ENCODE measurements at regions not wholly inside any gene's neighbourhood (a gene's known extent, or its start where the extent isn't known, plus 50 kb on each side); places are given as distances from the start of the nearest gene placed in this dataset.

DNA sequence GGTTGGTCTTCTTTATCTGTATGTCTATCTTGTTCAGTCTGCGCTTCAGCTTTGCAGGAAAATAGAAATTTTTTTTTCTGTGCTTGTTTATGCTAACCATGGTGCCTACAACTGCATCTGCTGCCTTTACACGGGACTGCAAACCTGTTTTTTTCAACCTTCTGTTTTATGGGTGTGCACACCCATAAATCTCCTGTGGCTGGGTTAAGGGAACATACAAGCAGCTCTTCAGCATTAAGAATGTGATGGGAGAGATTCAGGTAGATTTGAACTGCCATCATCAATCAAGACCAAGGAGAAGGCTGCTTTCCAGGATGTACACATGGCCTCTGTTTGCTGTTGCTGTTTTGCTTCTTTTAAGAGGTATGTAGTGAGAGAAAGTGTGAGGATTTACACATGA, 502.9 kb downstream of the ANKRD50 start:
- Histone ChIP-seq H3K4me2 (ENCODE audit: extremely low read depth, insufficient read depth, low read length) (no peak overlapping the region), H3K4me1 (ENCODE audit: control insufficient read depth, extremely low read depth, insufficient read depth, low read length) (no peaks in the 10 kb centered on the region), H3K27me3 (ENCODE audit: control insufficient read depth, insufficient read depth, low read length) (no peaks in the 10 kb centered on the region), H3K79me2 (ENCODE audit: control insufficient read depth, insufficient read depth, low read length) (no peaks in the 10 kb centered on the region), H3K4me3 (replicated peaks in 1 of 4; ENCODE audit: control extremely low read depth in 1 of 4, insufficient read depth in 1 of 4, low read depth in 3 of 4, low read length in 4 of 4) (no peak overlapping the region), H3K27ac (ENCODE audit: insufficient read depth, low read length) (no peak overlapping the region), H2AFZ (ENCODE audit: low read length) (no peak overlapping the region), H4K20me1 (ENCODE audit: control insufficient read depth, extremely low read depth, insufficient read depth, low read length) (no peaks in the 10 kb centered on the region), H3K9ac (ENCODE audit: insufficient read depth, low read length) (no peak overlapping the region), H3K9me3 (ENCODE audit: control insufficient read depth, insufficient read depth, low read depth, low read length) (no peaks in the 10 kb centered on the region), H3K36me3 (ENCODE audit: control insufficient read depth, insufficient read depth, low read length) (no peaks in the 10 kb centered on the region)
- DNase-seq (ENCODE audit: low read depth in 2 of 2) = no peak
- TF ChIP-seq, protein P1, sequence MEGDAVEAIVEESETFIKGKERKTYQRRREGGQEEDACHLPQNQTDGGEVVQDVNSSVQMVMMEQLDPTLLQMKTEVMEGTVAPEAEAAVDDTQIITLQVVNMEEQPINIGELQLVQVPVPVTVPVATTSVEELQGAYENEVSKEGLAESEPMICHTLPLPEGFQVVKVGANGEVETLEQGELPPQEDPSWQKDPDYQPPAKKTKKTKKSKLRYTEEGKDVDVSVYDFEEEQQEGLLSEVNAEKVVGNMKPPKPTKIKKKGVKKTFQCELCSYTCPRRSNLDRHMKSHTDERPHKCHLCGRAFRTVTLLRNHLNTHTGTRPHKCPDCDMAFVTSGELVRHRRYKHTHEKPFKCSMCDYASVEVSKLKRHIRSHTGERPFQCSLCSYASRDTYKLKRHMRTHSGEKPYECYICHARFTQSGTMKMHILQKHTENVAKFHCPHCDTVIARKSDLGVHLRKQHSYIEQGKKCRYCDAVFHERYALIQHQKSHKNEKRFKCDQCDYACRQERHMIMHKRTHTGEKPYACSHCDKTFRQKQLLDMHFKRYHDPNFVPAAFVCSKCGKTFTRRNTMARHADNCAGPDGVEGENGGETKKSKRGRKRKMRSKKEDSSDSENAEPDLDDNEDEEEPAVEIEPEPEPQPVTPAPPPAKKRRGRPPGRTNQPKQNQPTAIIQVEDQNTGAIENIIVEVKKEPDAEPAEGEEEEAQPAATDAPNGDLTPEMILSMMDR (conservative IDR thresholded peaks at IDR 0.05 in 1 of 2, IDR thresholded peaks at IDR 0.05 in 1 of 2; ENCODE audit: low read depth in 1 of 2, low read length in 2 of 2) = no peak
- TF ChIP-seq EZH2 (IDR thresholded peaks at IDR 0.05; ENCODE audit: low read length, missing control alignments) = no peak

DNA sequence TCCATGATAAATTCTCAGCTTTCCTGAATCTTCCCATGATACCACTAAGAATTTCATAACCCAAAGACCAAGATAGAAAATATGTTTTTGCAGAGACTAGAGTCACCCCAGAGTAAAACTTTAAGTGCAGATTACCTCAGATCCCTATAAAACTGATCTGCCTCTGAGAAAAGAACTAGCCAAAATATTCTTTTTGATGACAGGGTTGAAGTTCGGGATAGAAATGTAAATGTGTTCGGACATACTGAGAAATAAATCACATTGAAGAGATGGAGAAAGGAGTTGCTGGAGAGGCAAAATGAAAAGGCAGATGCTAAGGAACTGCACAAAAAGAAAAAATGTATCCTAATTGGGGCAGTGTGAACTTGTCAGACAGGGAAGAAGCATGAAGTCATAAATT, 501.8 kb downstream of the ANKRD50 start:
- Histone ChIP-seq H3K27ac (ENCODE audit: insufficient read depth, low read length) (no peak overlapping the region), H3K79me2 (ENCODE audit: control insufficient read depth, insufficient read depth, low read length) (no peaks in the 10 kb centered on the region), H3K4me1 (ENCODE audit: control insufficient read depth, extremely low read depth, insufficient read depth, low read length) (no peaks in the 10 kb centered on the region), H3K36me3 (ENCODE audit: control insufficient read depth, insufficient read depth, low read length) (no peaks in the 10 kb centered on the region), H3K9ac (ENCODE audit: insufficient read depth, low read length) (no peak overlapping the region), H3K4me3 (replicated peaks in 1 of 4; ENCODE audit: control extremely low read depth in 1 of 4, insufficient read depth in 1 of 4, low read depth in 3 of 4, low read length in 4 of 4) (no peak overlapping the region), H3K4me2 (ENCODE audit: extremely low read depth, insufficient read depth, low read length) (no peak overlapping the region), H3K27me3 (ENCODE audit: control insufficient read depth, insufficient read depth, low read length) (no peaks in the 10 kb centered on the region), H4K20me1 (ENCODE audit: control insufficient read depth, extremely low read depth, insufficient read depth, low read length) (no peaks in the 10 kb centered on the region), H3K9me3 (ENCODE audit: control insufficient read depth, insufficient read depth, low read depth, low read length) (no peaks in the 10 kb centered on the region), H2AFZ (ENCODE audit: low read length) (no peak overlapping the region)
- DNase-seq (ENCODE audit: low read depth in 2 of 2) = no peak
- no peak for TF ChIP-seq EZH2 (IDR thresholded peaks at IDR 0.05; ENCODE audit: low read length, missing control alignments)
- TF ChIP-seq, protein P1 (conservative IDR thresholded peaks at IDR 0.05 in 1 of 2, IDR thresholded peaks at IDR 0.05 in 1 of 2; ENCODE audit: low read depth in 1 of 2, low read length in 2 of 2) = no peak

DNA sequence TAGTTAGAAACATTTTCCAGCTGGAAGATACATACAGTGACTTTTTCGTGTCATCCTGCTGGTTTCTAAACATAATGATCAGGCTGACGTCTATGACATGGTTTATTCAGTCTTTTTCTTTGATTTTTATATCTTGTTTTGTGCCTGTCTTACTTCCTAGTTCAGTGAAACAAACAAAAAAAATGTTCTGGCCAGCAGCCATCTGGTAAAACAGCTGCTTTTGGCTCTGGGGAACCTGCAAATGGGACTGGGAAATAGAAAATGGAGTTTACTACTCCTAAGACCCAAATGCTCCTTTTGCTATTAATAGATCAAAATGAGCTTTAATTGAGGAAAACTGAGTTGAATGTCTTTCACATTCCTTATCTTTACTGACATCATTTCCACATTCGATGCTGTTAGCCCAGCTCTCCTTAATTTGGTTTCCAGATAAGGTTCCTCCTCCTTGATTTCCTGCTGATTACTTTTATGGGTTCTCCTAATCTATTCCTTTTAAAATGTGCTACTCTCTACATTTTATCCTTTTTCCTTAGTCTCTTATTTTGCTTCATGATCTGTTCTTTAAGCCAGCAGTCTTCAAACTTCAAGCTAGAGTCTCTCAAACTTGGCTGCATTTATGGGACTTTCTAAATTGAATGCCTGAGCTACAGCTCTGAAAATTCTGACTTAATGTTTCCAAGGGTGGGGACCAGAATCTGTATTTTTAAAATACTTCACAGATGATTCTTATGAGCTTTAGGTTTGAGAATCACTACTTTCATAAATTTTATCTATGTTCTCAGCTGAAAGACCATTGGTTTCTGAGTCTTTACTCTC, 499.5 kb downstream of the ANKRD50 start:
- peak overlapping the region; percentile 57 for H2AFZ ChIP-seq (ENCODE audit: low read length)

More for the DNA sequence above, 499.5 kb downstream of the ANKRD50 start:
- Histone ChIP-seq H3K9ac (ENCODE audit: insufficient read depth, low read length) (no peak overlapping the region), H3K27ac (ENCODE audit: insufficient read depth, low read length) (no peak overlapping the region), H3K9me3 (ENCODE audit: control insufficient read depth, insufficient read depth, low read depth, low read length) (no peaks in the 10 kb centered on the region), H3K4me3 (replicated peaks in 1 of 4; ENCODE audit: control extremely low read depth in 1 of 4, insufficient read depth in 1 of 4, low read depth in 3 of 4, low read length in 4 of 4) (no peak overlapping the region), H3K4me1 (ENCODE audit: control insufficient read depth, extremely low read depth, insufficient read depth, low read length) (no peaks in the 10 kb centered on the region), H3K27me3 (ENCODE audit: control insufficient read depth, insufficient read depth, low read length) (no peaks in the 10 kb centered on the region), H3K36me3 (ENCODE audit: control insufficient read depth, insufficient read depth, low read length) (no peaks in the 10 kb centered on the region), H4K20me1 (ENCODE audit: control insufficient read depth, extremely low read depth, insufficient read depth, low read length) (no peaks in the 10 kb centered on the region), H3K79me2 (ENCODE audit: control insufficient read depth, insufficient read depth, low read length) (no peaks in the 10 kb centered on the region), H3K4me2 (ENCODE audit: extremely low read depth, insufficient read depth, low read length) (peak overlapping the region; percentile 25)
- TF ChIP-seq EZH2 (IDR thresholded peaks at IDR 0.05; ENCODE audit: low read length, missing control alignments) = no peak
- TF ChIP-seq, protein P1 (conservative IDR thresholded peaks at IDR 0.05 in 1 of 2, IDR thresholded peaks at IDR 0.05 in 1 of 2; ENCODE audit: low read depth in 1 of 2, low read length in 2 of 2) = no peak
- DNase-seq (ENCODE audit: low read depth in 2 of 2) = peak; percentile 34 to 57

Measured in fibroblast of lung (primary cell).